ENCODE measurements at regions not wholly inside any gene's neighbourhood (a gene's known extent, or its start where the extent isn't known, plus 50 kb on each side); places are given as distances from the start of the nearest gene placed in this dataset.
"Not testable (repeated sequence)": the region's sequence is repeated elsewhere in the genome, so short reads cannot be mapped to it uniquely, and the experiment has no call there.

DNA sequence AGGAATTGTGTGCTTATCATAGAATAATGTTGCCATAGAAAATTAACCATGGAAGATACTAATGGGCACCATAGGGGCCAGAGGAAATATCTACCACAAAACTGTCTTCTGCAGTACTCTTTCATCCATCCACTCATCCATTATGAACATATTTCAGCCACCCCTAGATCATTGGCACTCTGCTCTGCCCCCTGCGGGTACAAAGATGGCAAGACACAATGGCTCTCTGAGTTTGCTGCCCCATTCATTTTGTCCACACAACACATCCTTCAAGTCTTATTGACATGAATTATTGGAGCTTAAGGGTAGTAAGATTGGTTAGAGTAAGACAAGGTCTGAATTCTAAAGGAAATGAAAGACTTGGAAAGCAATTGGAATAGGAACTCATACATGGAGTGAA is 1224.7 kb upstream of the CELF4 start:
- no peak for DNase-seq (ENCODE audit: low spot score)

GRCh38 chr18:38789141-38789540 is 1223.5 kb upstream of the CELF4 start:
- no peak for DNase-seq (ENCODE audit: low spot score)

GRCh38 chr18:38786906-38787305 is 1221.3 kb upstream of the CELF4 start:
- no peak for DNase-seq (ENCODE audit: low spot score)

DNA sequence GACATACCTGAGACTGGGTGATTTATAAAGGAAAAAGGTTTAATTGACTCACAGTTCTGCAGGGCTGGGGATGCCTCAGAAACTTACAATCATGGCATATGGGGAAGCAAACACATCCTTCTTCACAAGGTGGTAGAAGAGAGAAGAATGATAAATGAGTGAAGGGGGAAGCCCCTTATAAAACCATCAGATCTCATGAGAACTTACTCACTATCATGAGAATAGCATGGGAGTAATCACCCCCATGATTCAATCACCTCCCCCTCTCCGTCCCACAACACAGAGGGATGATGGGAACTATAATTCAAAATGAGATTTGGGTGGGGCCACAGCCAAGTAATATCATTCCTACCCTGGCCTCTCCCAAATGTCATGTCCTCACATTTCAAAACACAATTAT is 1206.0 kb upstream of the CELF4 start:
- DNase-seq (ENCODE audit: low spot score), result not testable (repeated sequence)

DNA sequence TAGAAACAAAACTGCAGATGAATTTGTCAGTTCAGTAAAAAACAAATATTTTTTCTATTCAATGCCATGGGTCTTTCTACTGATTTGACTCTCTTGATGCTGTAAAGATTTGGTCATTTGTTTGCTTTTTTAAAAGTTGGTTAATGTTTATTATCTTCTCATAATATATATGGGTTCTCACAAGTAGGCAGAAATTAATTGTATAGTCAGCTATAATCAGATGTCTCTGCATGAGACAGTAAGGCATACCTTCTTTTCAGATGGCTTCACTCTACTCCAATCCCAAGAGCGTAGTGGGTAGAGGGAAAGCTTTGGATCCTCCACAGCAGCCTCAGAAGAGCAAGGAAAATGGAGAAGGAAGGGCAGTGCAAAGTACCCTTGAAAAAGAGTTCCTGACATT is 1202.9 kb upstream of the CELF4 start:
- no peak for DNase-seq (ENCODE audit: low spot score)

- peak; percentile 35 for DNase-seq (ENCODE audit: low spot score)
Measured at GRCh38 chr18:38759457-38759856, 1193.9 kb upstream of the CELF4 start.

GRCh38 chr18:38756436-38756835 is 1190.8 kb upstream of the CELF4 start:
- no peak for DNase-seq (ENCODE audit: low spot score)

DNA sequence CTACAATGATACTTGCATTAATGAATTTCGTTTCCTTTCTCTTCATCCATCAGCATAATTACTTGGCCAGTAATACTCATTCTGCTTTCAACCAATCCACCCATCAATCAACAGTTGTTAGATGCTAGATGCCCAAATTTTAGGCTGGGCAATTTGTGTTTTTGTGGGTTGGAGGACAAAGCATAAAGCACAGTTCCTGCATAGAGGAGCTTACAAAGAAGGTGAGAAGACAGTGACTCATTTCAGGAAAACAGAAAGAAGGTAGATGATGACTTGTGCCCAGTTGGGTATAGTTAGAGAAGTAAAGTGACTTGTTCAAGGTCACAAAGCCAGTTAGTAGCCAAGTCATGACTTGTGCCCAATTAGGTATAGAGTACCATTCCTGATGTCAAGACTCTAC is 1186.8 kb upstream of the CELF4 start:
- DNase-seq (ENCODE audit: low spot score), result no peak

GRCh38 chr18:38751898-38752297 is 1186.3 kb upstream of the CELF4 start:
- DNase-seq (ENCODE audit: low spot score), result no peak

DNA sequence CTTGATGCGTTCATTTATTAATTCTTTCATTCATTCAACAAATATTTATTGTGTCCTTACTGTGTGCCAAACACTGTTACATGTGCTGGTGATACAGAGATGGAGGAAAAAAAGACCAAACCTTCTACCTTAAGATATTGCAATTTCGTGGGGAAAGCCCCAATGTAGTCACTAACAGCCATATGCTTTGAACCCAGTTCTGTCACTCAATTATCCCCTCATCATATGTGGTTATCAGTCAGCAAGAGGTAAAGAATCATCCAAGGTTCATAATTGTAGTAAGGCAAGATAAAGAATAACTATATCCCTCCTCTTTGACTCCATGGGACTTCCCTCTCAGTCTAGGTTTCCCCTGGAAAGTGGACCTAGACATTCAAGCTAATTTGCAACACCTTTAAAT is 1185.6 kb upstream of the CELF4 start:
- DNase-seq (ENCODE audit: low spot score), result no peak

DNA sequence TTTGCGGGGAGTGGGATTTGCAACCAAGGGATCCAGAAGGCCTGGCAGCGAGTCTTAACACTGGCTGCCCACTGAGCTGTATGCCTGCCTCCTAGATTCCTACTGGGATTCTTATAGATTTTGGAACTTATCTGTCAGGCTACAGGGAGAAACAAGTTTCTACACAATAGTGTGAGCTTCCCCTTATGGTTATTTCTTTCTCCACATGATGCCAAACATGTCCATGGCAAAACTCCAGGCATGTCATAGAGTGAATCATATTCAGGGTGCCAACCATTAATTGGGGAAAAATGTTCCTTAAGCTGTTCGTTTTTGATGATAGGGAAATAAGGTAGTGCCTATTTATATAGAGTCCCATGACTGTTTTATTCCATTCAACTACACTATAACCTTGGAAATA is 1185.2 kb upstream of the CELF4 start:
- no peak for DNase-seq (ENCODE audit: low spot score)

GRCh38 chr18:38747153-38747552 is 1181.6 kb upstream of the CELF4 start:
- no peak for DNase-seq (ENCODE audit: low spot score)

- not testable (repeated sequence) for DNase-seq (ENCODE audit: low spot score)
Measured at GRCh38 chr18:38720181-38720580, 1154.6 kb upstream of the CELF4 start.

GRCh38 chr18:38718365-38718901 is 1152.8 kb upstream of the CELF4 start:
- DNase-seq (ENCODE audit: low spot score), result no peak

GRCh38 chr18:38709122-38709521 is 1143.5 kb upstream of the CELF4 start:
- DNase-seq (ENCODE audit: low spot score), result no peak

DNA sequence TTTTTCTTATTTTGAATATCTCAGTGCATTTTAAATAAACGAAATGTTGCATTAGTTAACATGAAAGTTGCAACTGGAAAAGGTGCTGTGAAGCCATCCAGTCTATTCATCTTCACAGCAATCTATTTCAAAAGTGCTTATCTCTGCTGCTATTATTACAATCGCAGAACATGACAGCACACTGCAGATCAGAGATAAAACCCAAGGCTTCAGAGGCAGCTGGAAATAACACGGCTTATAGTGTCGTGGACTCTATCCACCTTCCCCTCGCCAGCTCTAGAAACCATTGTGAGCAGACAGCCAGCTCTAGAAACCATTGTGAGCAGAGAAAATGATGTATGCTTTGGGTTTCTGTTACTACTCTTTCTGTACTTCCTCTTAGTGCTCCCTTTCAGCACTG is 1140.8 kb upstream of the CELF4 start:
- DNase-seq (ENCODE audit: low spot score), result no peak

DNA sequence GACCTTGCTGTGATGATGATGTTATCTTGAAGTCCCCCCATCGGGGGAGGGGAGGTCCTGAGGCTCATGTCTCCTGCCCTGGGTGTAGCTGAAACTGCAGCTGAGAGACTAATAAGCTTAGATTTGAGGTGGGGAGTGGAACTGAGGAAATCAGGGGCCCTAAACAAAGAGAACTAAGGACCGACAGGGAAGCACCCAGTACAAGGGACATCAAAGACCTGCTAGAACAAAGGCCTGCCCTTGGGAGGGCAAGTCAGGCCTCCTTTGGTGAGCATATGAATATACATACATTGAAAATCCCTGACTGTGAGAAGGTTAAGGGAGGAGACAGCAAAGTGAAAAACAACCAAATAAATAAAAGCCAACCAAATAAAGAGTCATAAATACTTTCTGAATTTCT is 1132.5 kb upstream of the CELF4 start:
- DNase-seq (ENCODE audit: low spot score), result no peak

GRCh38 chr18:38695559-38696280 is 1130.1 kb upstream of the CELF4 start:
- DNase-seq (ENCODE audit: low spot score), result no peak

DNA sequence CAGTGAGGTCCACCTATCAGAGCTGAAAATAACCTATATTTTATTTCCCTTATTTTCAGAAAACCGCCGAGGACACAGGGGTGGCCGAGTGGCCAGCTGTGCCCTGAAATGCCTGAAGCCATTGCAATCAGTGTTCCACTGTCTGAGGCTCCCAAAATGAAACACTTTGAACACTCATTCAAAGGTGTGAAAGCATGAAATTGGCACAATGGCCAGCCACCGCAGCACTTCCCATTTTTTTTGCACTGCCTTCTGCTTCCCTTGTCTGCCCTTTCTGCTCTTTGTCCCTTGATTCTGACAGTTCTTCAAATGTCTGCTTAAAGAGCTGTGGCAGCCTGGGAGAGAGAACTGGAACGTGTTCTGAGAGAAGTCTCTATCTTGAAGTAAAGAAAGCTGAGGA is 1127.5 kb upstream of the CELF4 start:
- no peak for DNase-seq (ENCODE audit: low spot score)

DNA sequence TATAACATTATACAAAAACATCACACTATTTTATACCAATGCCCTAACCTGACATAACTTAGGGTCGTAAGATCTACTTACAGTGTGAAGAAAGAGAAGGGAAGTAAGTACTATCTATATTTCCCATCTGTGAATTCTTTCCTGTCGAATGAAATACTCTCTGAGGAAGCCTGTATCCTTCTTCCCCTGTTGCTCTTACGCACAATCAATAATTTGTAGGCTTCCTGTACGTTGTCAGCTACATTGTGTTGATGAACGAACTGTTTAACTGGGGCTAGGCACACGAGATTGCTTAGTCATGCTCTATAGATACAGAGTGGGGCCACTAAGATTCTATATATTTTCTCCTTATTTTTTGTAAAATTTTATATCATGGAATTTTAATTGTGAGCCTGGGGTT is 1125.0 kb upstream of the CELF4 start:
- DNase-seq (ENCODE audit: low spot score), result peak; percentile 12

GRCh38 chr18:38688416-38688815 is 1122.8 kb upstream of the CELF4 start:
- no peak for DNase-seq (ENCODE audit: low spot score)

- no peak for DNase-seq (ENCODE audit: low spot score)
Measured at GRCh38 chr18:38670486-38670885, 1104.9 kb upstream of the CELF4 start.

DNA sequence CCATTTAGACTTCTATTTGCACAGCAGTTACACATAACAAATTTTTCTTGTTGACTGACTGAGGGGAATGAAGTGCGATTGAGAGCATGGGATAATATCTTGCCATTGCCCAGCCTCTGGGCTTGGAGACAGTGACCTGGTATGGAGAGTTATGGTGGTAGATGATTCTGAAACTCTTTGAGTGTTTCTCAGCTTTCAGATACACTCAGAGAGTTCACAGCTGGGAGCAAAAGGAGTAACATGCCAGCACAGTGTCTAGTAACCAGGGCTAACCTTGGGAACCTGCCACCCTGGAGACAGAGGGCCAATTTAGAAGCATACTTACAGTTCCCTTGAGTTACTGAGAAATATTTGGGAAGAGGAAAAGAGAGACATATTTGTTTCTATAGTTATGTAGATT is 1099.3 kb upstream of the CELF4 start:
- no peak for DNase-seq (ENCODE audit: low spot score)

GRCh38 chr18:38663682-38664081 is 1098.1 kb upstream of the CELF4 start:
- DNase-seq (ENCODE audit: low spot score), result no peak

All from kidney capillary endothelial cell (primary cell).